ENCODE measurements at regions not wholly inside any gene's neighbourhood (a gene's known extent, or its start where the extent isn't known, plus 50 kb on each side); places are given as distances from the start of the nearest gene placed in this dataset.

DNA sequence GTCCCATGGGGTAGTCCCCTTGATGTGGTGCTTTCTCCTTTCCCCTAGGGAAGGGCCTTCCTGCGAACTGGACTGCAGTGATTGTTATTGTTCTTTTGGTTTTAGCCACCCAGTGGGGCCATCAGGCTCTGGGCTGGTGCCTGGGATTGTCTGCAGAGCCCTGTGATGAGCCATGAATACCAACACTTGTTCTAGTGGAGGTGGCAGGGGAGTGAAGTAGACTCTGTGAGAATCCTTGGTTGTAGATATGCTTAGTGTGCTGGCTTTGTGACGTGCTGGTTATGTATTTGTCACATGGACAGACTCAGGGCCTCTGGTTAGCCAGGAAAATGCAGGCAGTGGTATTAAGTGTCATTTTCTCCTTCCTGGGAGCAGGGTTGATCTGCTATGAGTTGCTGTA, 51.8 kb upstream of the NDUFB4 start:
- CTCF ChIA-PET = interaction anchor here (7.0 kb wide), 1 partner anchor 13 kb away, joined by 54 read pairs; no protein-coding TSS in a partner anchor
- no peak for DNase-seq (ENCODE audit: low read depth, low spot score)
- TF ChIP-seq, protein P1, sequence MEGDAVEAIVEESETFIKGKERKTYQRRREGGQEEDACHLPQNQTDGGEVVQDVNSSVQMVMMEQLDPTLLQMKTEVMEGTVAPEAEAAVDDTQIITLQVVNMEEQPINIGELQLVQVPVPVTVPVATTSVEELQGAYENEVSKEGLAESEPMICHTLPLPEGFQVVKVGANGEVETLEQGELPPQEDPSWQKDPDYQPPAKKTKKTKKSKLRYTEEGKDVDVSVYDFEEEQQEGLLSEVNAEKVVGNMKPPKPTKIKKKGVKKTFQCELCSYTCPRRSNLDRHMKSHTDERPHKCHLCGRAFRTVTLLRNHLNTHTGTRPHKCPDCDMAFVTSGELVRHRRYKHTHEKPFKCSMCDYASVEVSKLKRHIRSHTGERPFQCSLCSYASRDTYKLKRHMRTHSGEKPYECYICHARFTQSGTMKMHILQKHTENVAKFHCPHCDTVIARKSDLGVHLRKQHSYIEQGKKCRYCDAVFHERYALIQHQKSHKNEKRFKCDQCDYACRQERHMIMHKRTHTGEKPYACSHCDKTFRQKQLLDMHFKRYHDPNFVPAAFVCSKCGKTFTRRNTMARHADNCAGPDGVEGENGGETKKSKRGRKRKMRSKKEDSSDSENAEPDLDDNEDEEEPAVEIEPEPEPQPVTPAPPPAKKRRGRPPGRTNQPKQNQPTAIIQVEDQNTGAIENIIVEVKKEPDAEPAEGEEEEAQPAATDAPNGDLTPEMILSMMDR (IDR thresholded peaks at IDR 0.05; ENCODE audit: insufficient read depth, low read length, missing control alignments) = no peak
- POLR2A ChIA-PET = no interaction called here
- no peak overlapping the region for H3K4me3 ChIP-seq (ENCODE audit: low read depth, low read length)

DNA sequence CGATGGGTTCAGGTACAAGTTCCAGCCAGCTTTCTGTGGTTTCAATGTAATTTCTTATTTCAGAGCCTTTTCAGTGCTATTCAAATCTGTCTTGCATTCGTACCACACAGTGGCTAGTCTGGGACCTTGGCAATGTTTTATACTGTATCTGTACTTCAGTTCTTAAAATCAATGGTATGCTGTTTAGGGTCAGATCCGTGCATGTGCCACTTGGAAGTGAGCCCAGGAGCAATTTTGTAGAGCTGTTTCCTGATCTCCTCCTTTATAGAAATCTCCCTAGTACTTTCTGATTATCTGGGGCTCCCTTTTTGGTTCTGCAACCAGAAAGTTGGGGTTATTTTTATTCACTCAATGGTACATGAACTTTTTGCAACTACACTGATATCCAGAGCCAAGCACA, 59.5 kb upstream of the NDUFB4 start:
- POLR2A ChIA-PET = no interaction called here
- no peak for DNase-seq (ENCODE audit: low read depth, low spot score)
- TF ChIP-seq, protein P1 (IDR thresholded peaks at IDR 0.05; ENCODE audit: insufficient read depth, low read length, missing control alignments) = no peak

DNA sequence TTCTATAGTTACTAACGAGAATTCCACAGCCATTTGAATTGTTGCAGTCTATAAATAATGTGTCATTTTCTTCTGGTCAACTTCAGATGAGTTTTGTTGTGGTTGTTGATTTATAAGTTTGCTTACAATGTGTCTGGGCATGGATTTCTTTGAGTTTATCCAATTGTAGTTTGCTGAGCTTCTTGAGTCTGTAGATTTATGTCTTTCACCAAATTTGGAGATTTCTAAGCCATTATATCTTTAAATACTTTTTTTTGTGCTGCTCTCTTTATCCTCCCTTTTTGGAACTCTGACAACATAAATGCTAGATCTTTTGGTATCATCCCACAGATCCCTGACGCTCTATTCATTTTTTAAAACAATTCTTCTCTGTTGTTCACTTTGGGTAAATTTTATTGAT, 63.2 kb upstream of the NDUFB4 start:
- TF ChIP-seq, protein P1 (IDR thresholded peaks at IDR 0.05; ENCODE audit: insufficient read depth, low read length, missing control alignments) = no peak
- POLR2A ChIA-PET = no interaction called here
- no peak overlapping the region for H3K4me3 ChIP-seq (ENCODE audit: low read depth, low read length)
- no peak for DNase-seq (ENCODE audit: low read depth, low spot score)
- CTCF ChIA-PET = no interaction called here

More for the DNA sequence above, 59.5 kb upstream of the NDUFB4 start:
- CTCF ChIA-PET = interaction anchor here (1.2 to 1.9 kb wide), 2 partner anchors 22 to 293 kb away, joined by 4 to 7 read pairs; no protein-coding TSS in a partner anchor
- H3K4me3 ChIP-seq (ENCODE audit: low read depth, low read length) = no peak overlapping the region

DNA sequence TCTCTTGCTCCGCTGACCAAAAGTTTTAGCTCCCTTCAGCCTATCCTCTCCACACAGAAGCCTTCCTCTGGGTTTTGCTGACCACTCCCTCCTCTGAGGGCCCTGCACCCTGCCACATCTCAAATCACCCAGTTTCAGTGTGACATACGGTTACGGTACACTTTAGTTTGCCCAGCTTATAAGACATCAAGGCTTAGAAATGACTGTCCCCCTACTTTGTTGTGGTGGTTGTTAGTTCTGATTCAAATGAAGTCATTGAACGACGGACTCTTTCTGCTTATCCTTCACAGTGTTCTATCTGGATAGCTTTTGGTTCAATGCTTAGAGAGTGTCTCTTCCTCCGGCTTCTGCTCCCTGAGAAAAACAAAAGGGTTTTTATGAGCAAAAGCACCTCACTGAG, 68.0 kb upstream of the NDUFB4 start:
- TF ChIP-seq, protein P1 (IDR thresholded peaks at IDR 0.05; ENCODE audit: insufficient read depth, low read length, missing control alignments) = no peak
- CTCF ChIA-PET = interaction anchor here (0.6 to 1.3 kb wide), 3 partner anchors 23 to 266 kb away, joined by 3 to 4 read pairs (median 3); no protein-coding TSS in a partner anchor
- no peak for DNase-seq (ENCODE audit: low read depth, low spot score)
- POLR2A ChIA-PET = no interaction called here
- H3K4me3 ChIP-seq (ENCODE audit: low read depth, low read length) = no peak overlapping the region

DNA sequence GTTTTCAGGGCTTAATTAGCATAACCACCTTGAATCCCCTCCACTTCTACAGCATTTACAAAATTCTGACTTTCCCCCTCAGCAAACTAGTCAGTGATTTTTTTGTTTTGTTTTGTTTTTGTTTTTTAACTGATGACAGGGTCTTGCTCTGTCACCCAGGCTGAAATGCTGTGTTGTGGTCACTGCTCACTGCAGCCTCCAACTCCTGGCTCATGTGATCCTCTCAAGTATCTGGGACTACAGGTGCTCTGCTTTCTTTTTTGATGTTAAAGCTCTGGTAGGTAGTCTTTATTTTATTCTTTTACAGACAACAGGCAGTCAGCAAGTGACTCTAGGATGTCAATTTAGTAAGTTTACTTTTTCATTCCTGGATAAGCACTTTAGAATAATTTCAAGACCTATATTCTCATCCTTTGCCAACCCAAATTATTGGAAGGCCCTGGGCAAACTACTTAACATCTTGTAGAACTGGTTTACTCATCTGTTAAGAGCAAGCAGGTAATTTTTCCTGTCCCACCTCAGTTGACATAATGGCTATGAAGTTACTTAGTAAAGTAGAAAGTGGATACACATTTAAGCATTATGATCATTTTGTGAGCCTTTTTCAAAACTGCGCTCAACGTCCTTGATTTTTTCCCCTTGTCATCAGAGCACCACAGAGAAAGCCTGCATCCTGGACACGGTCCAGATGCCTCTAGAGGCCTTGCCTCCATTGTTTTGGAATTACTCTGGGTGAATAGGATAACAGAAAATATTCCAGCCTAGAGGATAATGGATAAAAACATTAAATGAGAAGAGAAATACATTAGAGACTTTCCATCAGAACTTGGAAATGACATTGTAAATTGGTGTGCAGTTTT, 69.9 kb upstream of the NDUFB4 start:
- H3K4me3 ChIP-seq (ENCODE audit: low read depth, low read length) = no peak overlapping the region
- DNase-seq (ENCODE audit: low read depth, low spot score) = no peak
- TF ChIP-seq, protein P1 (IDR thresholded peaks at IDR 0.05; ENCODE audit: insufficient read depth, low read length, missing control alignments) = no peak
- POLR2A ChIA-PET = no interaction called here
- CTCF ChIA-PET = no interaction called here

DNA sequence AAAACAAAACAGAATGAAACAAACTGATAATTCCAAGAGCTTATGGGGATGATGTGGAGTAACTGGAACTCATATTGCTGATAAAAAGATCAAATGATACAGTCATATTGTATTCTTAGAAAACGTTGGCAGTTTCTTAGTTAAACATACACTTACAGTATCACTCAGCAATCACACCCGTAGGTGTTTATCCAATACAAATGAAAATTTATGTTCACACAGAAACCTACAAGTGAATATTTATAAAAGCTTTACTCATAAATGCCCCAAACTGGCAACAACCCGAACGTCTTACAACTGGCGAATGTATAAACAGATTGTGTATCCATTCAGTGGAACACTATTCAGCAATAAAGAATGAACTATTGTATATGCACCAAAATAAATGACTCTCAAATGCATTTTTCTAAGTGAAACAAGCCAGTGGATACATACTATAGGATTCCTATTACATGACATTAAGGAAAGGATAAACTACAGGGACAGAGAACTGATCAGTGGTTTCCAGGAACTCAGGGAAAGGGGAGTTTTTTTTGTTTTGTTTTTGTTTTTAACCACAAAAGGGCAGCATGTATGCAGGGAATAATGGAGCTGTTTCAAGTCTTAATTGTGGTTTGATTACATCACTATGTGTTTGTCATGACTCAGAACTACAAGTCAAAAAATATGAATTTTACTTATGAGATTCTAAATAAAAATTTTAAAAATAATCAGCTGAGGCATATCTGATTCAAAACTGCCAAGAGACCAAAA, 71.8 kb upstream of the NDUFB4 start:
- TF ChIP-seq, protein P1 (IDR thresholded peaks at IDR 0.05; ENCODE audit: insufficient read depth, low read length, missing control alignments) = no peak
- CTCF ChIA-PET = interaction anchor here (1.0 to 1.9 kb wide), 5 partner anchors 17 to 281 kb away, joined by 3 to 7 read pairs (median 4); no protein-coding TSS in a partner anchor
- no peak for DNase-seq (ENCODE audit: low read depth, low spot score)
- POLR2A ChIA-PET = no interaction called here
- H3K4me3 ChIP-seq (ENCODE audit: low read depth, low read length) = no peak overlapping the region
